ENCODE measurements at regions not wholly inside any gene's neighbourhood (a gene's known extent, or its start where the extent isn't known, plus 50 kb on each side); places are given as distances from the start of the nearest gene placed in this dataset.
A peak's percentile ranks its signal among the peaks of the same experiment; 100 is the strongest.

GRCh38 chr2:52079602-52080001 is 1047.7 kb upstream of the NRXN1 start:
- Histone ChIP-seq H3K27me3 (no peaks in the 10 kb centered on the region), H3K9me3 (no peaks in the 10 kb centered on the region), H3K4me3 (ENCODE audit: low read depth, low read length) (no peak overlapping the region), H3K36me3 (no peaks in the 10 kb centered on the region), H3K4me1 (peaks cover 4% of the 10 kb centered on the region)
- no peak for DNase-seq
- TF ChIP-seq CTCF (IDR thresholded peaks at IDR 0.05; ENCODE audit: low read depth, low read length), result no peak

GRCh38 chr2:52077159-52077558 is 1045.2 kb upstream of the NRXN1 start:
- H3K9me3 ChIP-seq, result no peaks in the 10 kb centered on the region
- no peaks in the 10 kb centered on the region for H3K27me3 ChIP-seq
- H3K4me1 ChIP-seq, result peaks cover 14% of the 10 kb centered on the region
- TF ChIP-seq CTCF (IDR thresholded peaks at IDR 0.05; ENCODE audit: low read depth, low read length), result no peak
- H3K4me3 ChIP-seq (ENCODE audit: low read depth, low read length), result no peak overlapping the region
- H3K36me3 ChIP-seq, result no peaks in the 10 kb centered on the region
- DNase-seq, result no peak

DNA sequence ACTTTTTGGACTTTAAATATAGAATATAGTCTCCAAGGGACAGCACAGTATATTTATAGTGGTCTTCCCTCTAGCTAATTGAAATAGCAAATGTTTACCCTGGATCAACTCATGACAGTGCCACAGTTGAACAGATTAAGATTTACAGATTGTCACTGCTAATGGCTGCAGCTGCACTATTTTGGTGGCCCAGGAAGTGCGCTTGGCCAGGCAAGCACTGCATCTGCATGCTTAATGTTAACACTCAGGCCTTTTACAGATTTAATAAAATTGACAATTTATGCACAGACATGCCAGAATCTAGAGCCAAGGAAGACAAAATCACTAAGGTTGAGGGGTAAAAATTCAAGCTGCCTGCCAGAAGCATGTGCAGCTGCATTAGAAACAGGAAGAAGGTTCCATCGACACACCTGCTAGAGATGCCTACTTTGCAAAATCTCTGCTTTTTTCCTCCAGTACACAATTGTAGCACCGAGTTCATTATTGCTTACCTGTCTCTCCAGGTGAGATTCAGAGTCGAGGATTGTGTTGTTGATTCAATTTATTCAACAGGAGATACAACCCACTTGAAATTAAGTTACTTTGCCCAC is 1042.3 kb upstream of the NRXN1 start:
- H3K27me3 ChIP-seq, result no peaks in the 10 kb centered on the region
- H3K9me3 ChIP-seq, result no peaks in the 10 kb centered on the region
- TF ChIP-seq CTCF (IDR thresholded peaks at IDR 0.05; ENCODE audit: low read depth, low read length), result no peak
- peaks cover 14% of the 10 kb centered on the region for H3K4me1 ChIP-seq
- no peaks in the 10 kb centered on the region for H3K36me3 ChIP-seq
- H3K4me3 ChIP-seq (ENCODE audit: low read depth, low read length), result no peak overlapping the region
- peak; percentile 60 for DNase-seq

GRCh38 chr2:52072949-52073348 is 1041.0 kb upstream of the NRXN1 start:
- Histone ChIP-seq H3K9me3 (no peaks in the 10 kb centered on the region), H3K4me3 (ENCODE audit: low read depth, low read length) (no peak overlapping the region), H3K36me3 (no peaks in the 10 kb centered on the region), H3K4me1 (peaks cover 14% of the 10 kb centered on the region), H3K27me3 (no peaks in the 10 kb centered on the region)
- no peak for TF ChIP-seq CTCF (IDR thresholded peaks at IDR 0.05; ENCODE audit: low read depth, low read length)
- peak; percentile 6 for DNase-seq

GRCh38 chr2:52070665-52071064 is 1038.7 kb upstream of the NRXN1 start:
- no peak overlapping the region for H3K4me3 ChIP-seq (ENCODE audit: low read depth, low read length)
- no peaks in the 10 kb centered on the region for H3K36me3 ChIP-seq
- peaks cover 14% of the 10 kb centered on the region for H3K4me1 ChIP-seq
- no peak for TF ChIP-seq CTCF (IDR thresholded peaks at IDR 0.05; ENCODE audit: low read depth, low read length)
- DNase-seq, result no peak
- H3K9me3 ChIP-seq, result no peaks in the 10 kb centered on the region
- H3K27me3 ChIP-seq, result no peaks in the 10 kb centered on the region

- no peaks in the 10 kb centered on the region for H3K4me1 ChIP-seq
- no peaks in the 10 kb centered on the region for H3K36me3 ChIP-seq
- no peaks in the 10 kb centered on the region for H3K27me3 ChIP-seq
- DNase-seq, result no peak
- no peaks in the 10 kb centered on the region for H3K9me3 ChIP-seq
- no peak overlapping the region for H3K4me3 ChIP-seq (ENCODE audit: low read depth, low read length)
- TF ChIP-seq CTCF (IDR thresholded peaks at IDR 0.05; ENCODE audit: low read depth, low read length), result no peak
Measured at GRCh38 chr2:52064234-52064633, 1032.3 kb upstream of the NRXN1 start.

Measured in BE2C (cell line).